NCI-H524 (cell line): ENCODE measurements at regions not wholly inside any gene's neighbourhood (a gene's known extent, or its start where the extent isn't known, plus 50 kb on each side); places are given as distances from the start of the nearest gene placed in this dataset.
A peak's percentile ranks its signal among the peaks of the same experiment; 100 is the strongest.

Experiments used
- DNase-seq, 2 experiments: peaks; one replicate each; lab custom pipeline; 2025; lab: John Stamatoyannopoulos, UW

GRCh38 chr7:56291-56913, 136.0 kb upstream of the FAM20C start:
- no peak for DNase-seq

GRCh38 chr7:57071-57470, 135.3 kb upstream of the FAM20C start:
- no peak for DNase-seq

- no peak for DNase-seq
These were observed 134.7 kb upstream of the FAM20C start for GRCh38 chr7:57482-58255.

- no peak for DNase-seq
These were observed 134.1 kb upstream of the FAM20C start for GRCh38 chr7:58316-58715.

- no peak for DNase-seq
These were observed 133.0 kb upstream of the FAM20C start for GRCh38 chr7:59079-60016.

- no peak for DNase-seq
These were observed 132.2 kb upstream of the FAM20C start for GRCh38 chr7:60017-60675.

- no peak for DNase-seq
These were observed 131.7 kb upstream of the FAM20C start for GRCh38 chr7:60706-61105.

GRCh38 chr7:61111-61510, 131.3 kb upstream of the FAM20C start:
- no peak for DNase-seq

GRCh38 chr7:61576-62360, 130.6 kb upstream of the FAM20C start:
- no peak for DNase-seq

GRCh38 chr7:62361-63116, 129.8 kb upstream of the FAM20C start:
- DNase-seq: no peak

GRCh38 chr7:63117-63480, 129.3 kb upstream of the FAM20C start:
- no peak for DNase-seq

- DNase-seq: peak in 1 of 2 experiments; percentile 35
These were observed 128.8 kb upstream of the FAM20C start for GRCh38 chr7:63521-64021.

GRCh38 chr7:64098-64915, 128.1 kb upstream of the FAM20C start:
- DNase-seq: peak; percentile 48 to 82

- DNase-seq: no peak
These were observed 127.4 kb upstream of the FAM20C start for GRCh38 chr7:64916-65341.

GRCh38 chr7:65554-65953, 126.8 kb upstream of the FAM20C start:
- peak; percentile 70 to 84 for DNase-seq

- no peak for DNase-seq
These were observed 126.1 kb upstream of the FAM20C start for GRCh38 chr7:66296-66695.

GRCh38 chr7:66741-67140, 125.6 kb upstream of the FAM20C start:
- DNase-seq: no peak

GRCh38 chr7:67661-68395, 124.5 kb upstream of the FAM20C start:
- DNase-seq: no peak

- no peak for DNase-seq
These were observed 123.7 kb upstream of the FAM20C start for GRCh38 chr7:68629-69028.
